A549 (cell line): ENCODE measurements at regions not wholly inside any gene's neighbourhood (a gene's known extent, or its start where the extent isn't known, plus 50 kb on each side); places are given as distances from the start of the nearest gene placed in this dataset.
A peak's percentile ranks its signal among the peaks of the same experiment; 100 is the strongest.

ENCODE experiments used
- ATAC-seq, 2 experiments: fragments of 200-7000 bp in 1 of 2; fragments of >200 bp in 1 of 2; cut with Nextera tagmentation in 1 of 2; cut with Tn5 transposase in 1 of 2; 3 replicates each; pipeline versions ENCODE4 v1.8.0 to v1.9.1; 2018 to 2020; ENCODE audit warnings: mild to moderate bottlenecking in 1 of 2, moderate library complexity in 1 of 2
- CTCF ChIA-PET: fragments of 300-600 bp; sonication (Branson Sonifier 250); formaldehyde crosslinking; extraction: SDS; loops from one replicate; lab custom pipeline; 2021; ENCODE audit warnings: antibody characterized with exemption, inconsistent platforms; lab: Yijun Ruan, JAX
- POLR2A ChIA-PET: fragments of 350-600 bp; formaldehyde crosslinking; extraction: SDS; loops from one replicate; lab custom pipeline; 2021; ENCODE audit warnings: antibody characterized with exemption, inconsistent platforms; lab: Yijun Ruan, JAX
- DNase-seq, 2 experiments: peaks; one replicate each; pipeline versions ENCODE4 v3.0.0 to v3.0.0-alpha.2; 2011 to 2016; ENCODE audit warnings: low read depth in 1 of 2, low spot score in 1 of 2
- FAIRE-seq: peaks from 2 replicates; lab custom pipeline; 2011; peaks lifted over from hg19 to GRCh38; lab: Jason Lieb, UNC
- H3K27ac ChIP-seq, 2 experiments: fragments of >200 bp; sonication (Bioruptor Twin); formaldehyde crosslinking; 3 replicates each; pipeline ENCODE4 v1.5.1; 2016 to 2017
- H3K4me1 ChIP-seq: fragments of >200 bp; sonication (Bioruptor Twin); formaldehyde crosslinking; 3 replicates; pipeline ENCODE4 v1.6.1; 2016
- H3K4me2 ChIP-seq: fragments of >200 bp; sonication (Bioruptor Twin); formaldehyde crosslinking; 3 replicates; pipeline ENCODE4 v1.6.1; 2016
- H3K4me3 ChIP-seq: fragments of >200 bp; sonication (Bioruptor Twin); formaldehyde crosslinking; 3 replicates; pipeline ENCODE4 v1.5.1; 2016
- H3K9me3 ChIP-seq: fragments of >200 bp; sonication (Bioruptor Twin); formaldehyde crosslinking; 3 replicates; pipeline ENCODE4 v1.6.1; 2016
- BHLHE40 ChIP-seq: IDR thresholded peaks from 2 replicates; pipeline ENCODE4 v1.6.1; 2012; ENCODE audit warnings: low read depth, low read length, inconsistent platforms
- CHD4 ChIP-seq: fragments of 200-600 bp; sonication (generic); IDR thresholded peaks from 2 replicates; pipeline ENCODE4 v1.6.1; 2016; ENCODE audit warnings: antibody characterized with exemption, mild to moderate bottlenecking, borderline replicate concordance
- EHF ChIP-seq: fragments of 250-450 bp; sonication (Bioruptor Pico); IDR thresholded peaks from 2 replicates; pipeline ENCODE4 v1.5.0; 2020; ENCODE audit warnings: mild to moderate bottlenecking
- EHMT2 ChIP-seq: fragments of 200-600 bp; sonication (generic); IDR thresholded peaks from 2 replicates; pipeline ENCODE4 v1.6.1; 2016; ENCODE audit warnings: antibody characterized with exemption, low read depth, mild to moderate bottlenecking, moderate library complexity
- FOXS1 ChIP-seq: fragments of 250-450 bp; sonication (Bioruptor Pico); IDR thresholded peaks from 2 replicates; pipeline ENCODE4 v1.5.0; 2020; ENCODE audit warnings: mild to moderate bottlenecking, moderate library complexity
- HOXA7 ChIP-seq: fragments of 250-450 bp; sonication (Bioruptor Pico); IDR thresholded peaks from 2 replicates; pipeline ENCODE4 v1.5.0; 2020; ENCODE audit warnings: mild to moderate bottlenecking, moderate library complexity
- JUNB ChIP-seq: fragments of >200 bp; sonication (Bioruptor Twin); formaldehyde crosslinking; IDR thresholded peaks from 2 replicates; pipeline ENCODE4 v1.6.1; 2016
- MAFK ChIP-seq: fragments of 450-650 bp; IDR thresholded peaks from 2 replicates; pipeline ENCODE4 v1.6.1; 2014; ENCODE audit not compliant: partially characterized antibody
- MYC ChIP-seq: IDR thresholded peaks from 2 replicates; pipeline ENCODE4 v1.6.1; 2012; ENCODE audit warnings: mild to moderate bottlenecking, inconsistent platforms, low read length, improper control_type of control experiment, borderline replicate concordance
- NFE2L2 ChIP-seq: fragments of 150-350 bp; conservative IDR thresholded peaks from 2 replicates; pipeline ENCODE4 v1.6.1; 2014; ENCODE audit warnings: low read length
- NR3C1 ChIP-seq: fragments of >200 bp; sonication (Bioruptor Twin); formaldehyde crosslinking; IDR thresholded peaks from 3 replicates; pipeline ENCODE4 v1.6.1; 2017
- PHF8 ChIP-seq: fragments of 200-600 bp; sonication (generic); IDR thresholded peaks from 2 replicates; pipeline ENCODE4 v1.6.1; 2016; ENCODE audit warnings: low read depth, mild to moderate bottlenecking, antibody characterized with exemption, moderate library complexity, borderline replicate concordance
- RARB ChIP-seq: fragments of 250-450 bp; sonication (Bioruptor Pico); IDR thresholded peaks from 2 replicates; pipeline ENCODE4 v1.8.0; 2021; ENCODE audit warnings: mild to moderate bottlenecking, moderate library complexity
- SMC3 ChIP-seq: fragments of >200 bp; sonication (Bioruptor Twin); formaldehyde crosslinking; IDR thresholded peaks from 3 replicates; pipeline ENCODE4 v1.6.1; 2018; ENCODE audit warnings: inconsistent platforms
- TFCP2L1 ChIP-seq: fragments of 250-450 bp; sonication (Bioruptor Pico); IDR thresholded peaks from 2 replicates; pipeline ENCODE4 v1.5.0; 2021; ENCODE audit warnings: mild to moderate bottlenecking
- WGBS: methylation state at CpG from one replicate; pipeline ENCODE4 v1.1.6; 2017; ENCODE audit errors: missing lambda C conversion rate; 5-methylcytosine and 5-hydroxymethylcytosine counted together
- TF ChIP-seq, protein P1 (sequence below): fragments of 150-350 bp; IDR thresholded peaks from 2 replicates; pipeline ENCODE4 v1.6.1; 2014; ENCODE audit warnings: low read depth, mild to moderate bottlenecking, low read length
- TF ChIP-seq, protein P2 (sequence below): fragments of >200 bp; sonication (Bioruptor Twin); formaldehyde crosslinking; IDR thresholded peaks from 3 replicates; pipeline ENCODE4 v1.5.1; 2016

DNA sequence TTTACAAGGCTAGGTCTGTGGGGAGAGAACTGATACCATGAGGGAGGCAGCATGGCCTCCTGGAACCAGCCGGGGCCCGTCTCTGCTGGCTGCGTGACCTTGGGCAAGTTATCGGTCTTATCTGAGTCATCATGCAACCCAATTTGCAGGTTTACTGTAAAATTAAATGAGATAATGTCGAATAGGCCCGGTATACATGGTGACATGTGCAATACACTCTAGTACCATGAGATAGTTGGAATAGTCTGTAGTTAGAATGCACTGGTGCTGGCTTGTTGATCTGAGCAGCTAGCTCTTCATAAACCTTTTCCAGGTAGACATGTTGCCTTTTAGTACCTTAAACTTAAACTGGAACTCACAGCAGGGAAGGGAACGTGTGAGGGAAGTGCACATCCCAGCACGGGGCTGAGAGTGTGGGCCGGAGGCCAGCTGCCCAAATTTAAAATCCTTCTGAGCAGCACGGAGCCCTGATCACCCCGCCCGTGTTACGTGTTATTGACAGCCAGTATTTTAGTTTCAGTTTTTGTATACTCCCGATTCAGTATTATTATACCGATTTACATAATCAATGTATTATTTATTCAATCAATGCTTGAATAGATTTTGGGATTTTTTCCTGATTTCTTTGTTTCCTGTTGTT, 72.4 kb upstream of the HS6ST1 start (continued):
- TF ChIP-seq, protein P1, sequence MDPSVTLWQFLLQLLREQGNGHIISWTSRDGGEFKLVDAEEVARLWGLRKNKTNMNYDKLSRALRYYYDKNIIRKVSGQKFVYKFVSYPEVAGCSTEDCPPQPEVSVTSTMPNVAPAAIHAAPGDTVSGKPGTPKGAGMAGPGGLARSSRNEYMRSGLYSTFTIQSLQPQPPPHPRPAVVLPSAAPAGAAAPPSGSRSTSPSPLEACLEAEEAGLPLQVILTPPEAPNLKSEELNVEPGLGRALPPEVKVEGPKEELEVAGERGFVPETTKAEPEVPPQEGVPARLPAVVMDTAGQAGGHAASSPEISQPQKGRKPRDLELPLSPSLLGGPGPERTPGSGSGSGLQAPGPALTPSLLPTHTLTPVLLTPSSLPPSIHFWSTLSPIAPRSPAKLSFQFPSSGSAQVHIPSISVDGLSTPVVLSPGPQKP: no peak
- no peak for TF ChIP-seq MYC
- TF ChIP-seq, protein P2, sequence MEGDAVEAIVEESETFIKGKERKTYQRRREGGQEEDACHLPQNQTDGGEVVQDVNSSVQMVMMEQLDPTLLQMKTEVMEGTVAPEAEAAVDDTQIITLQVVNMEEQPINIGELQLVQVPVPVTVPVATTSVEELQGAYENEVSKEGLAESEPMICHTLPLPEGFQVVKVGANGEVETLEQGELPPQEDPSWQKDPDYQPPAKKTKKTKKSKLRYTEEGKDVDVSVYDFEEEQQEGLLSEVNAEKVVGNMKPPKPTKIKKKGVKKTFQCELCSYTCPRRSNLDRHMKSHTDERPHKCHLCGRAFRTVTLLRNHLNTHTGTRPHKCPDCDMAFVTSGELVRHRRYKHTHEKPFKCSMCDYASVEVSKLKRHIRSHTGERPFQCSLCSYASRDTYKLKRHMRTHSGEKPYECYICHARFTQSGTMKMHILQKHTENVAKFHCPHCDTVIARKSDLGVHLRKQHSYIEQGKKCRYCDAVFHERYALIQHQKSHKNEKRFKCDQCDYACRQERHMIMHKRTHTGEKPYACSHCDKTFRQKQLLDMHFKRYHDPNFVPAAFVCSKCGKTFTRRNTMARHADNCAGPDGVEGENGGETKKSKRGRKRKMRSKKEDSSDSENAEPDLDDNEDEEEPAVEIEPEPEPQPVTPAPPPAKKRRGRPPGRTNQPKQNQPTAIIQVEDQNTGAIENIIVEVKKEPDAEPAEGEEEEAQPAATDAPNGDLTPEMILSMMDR: no peak

DNA sequence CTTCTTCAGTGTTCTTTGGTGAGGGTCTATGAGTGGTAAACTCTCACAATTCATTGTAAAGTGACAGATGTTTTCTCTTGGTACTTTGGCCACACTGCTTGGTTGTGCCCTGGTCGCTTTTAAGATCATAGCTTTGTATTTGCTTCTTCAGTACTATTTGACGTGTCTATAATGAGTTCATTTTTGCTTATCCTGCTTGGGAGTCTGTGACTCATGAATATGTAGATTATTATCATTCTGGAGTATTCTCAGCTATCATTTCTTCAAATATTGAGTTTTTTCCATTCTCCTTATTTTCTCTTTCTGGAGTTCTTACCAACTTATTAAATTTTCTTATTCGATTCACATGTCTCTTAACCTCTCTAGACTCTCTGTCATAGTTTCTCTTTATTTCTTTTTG, 73.0 kb upstream of the HS6ST1 start:
- WGBS: 48% methylated on average over 3 of the region's 3 CpGs
- FAIRE-seq (no peak), ATAC-seq (no peak), DNase-seq (no peak)
- Histone ChIP-seq H3K27ac (no peak overlapping the region), H3K4me2 (no peak overlapping the region), H3K4me3 (no peak overlapping the region), H3K9me3 (no peaks in the 10 kb centered on the region), H3K4me1 (no peaks in the 10 kb centered on the region)
- TF ChIP-seq TFCP2L1 (CRISPR knock-in tag) (no peak), FOXS1 (CRISPR knock-in tag) (no peak), EHF (CRISPR knock-in tag) (no peak), BHLHE40 (no peak), JUNB (no peak), SMC3 (no peak), CHD4 (no peak), NFE2L2 (no peak)
- ChIA-PET CTCF (no interaction called here), POLR2A (no interaction called here)

DNA sequence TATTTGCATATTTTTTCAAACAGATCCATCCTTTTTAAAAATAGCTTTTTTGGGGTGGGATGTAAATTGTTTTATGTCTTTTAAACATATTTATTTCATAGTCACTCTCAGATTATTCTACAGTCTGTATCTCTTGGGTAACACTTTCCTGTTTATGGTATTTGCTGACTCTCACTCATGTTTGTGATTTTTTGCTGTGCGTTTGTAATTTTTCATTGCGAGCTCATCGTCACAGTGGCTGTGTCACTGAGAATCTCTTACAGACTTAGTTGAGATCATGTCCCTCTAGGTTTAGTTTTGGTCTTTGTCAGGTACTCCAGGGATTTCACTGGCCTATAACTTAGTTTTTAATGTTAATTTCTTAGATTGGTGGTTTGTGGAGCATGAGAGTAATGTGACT, 73.5 kb upstream of the HS6ST1 start:
- POLR2A ChIA-PET: no interaction called here
- Histone ChIP-seq H3K9me3 (no peaks in the 10 kb centered on the region), H3K4me3 (no peak overlapping the region), H3K4me1 (no peaks in the 10 kb centered on the region), H3K27ac (no peak overlapping the region), H3K4me2 (no peak overlapping the region)
- no peak for FAIRE-seq
- CTCF ChIA-PET: no interaction called here
- 78% methylated on average over 3 of the region's 3 CpGs for WGBS
- no peak for ATAC-seq
- TF ChIP-seq RARB (CRISPR knock-in tag) (no peak), HOXA7 (CRISPR knock-in tag) (no peak)
- no peak for DNase-seq

DNA sequence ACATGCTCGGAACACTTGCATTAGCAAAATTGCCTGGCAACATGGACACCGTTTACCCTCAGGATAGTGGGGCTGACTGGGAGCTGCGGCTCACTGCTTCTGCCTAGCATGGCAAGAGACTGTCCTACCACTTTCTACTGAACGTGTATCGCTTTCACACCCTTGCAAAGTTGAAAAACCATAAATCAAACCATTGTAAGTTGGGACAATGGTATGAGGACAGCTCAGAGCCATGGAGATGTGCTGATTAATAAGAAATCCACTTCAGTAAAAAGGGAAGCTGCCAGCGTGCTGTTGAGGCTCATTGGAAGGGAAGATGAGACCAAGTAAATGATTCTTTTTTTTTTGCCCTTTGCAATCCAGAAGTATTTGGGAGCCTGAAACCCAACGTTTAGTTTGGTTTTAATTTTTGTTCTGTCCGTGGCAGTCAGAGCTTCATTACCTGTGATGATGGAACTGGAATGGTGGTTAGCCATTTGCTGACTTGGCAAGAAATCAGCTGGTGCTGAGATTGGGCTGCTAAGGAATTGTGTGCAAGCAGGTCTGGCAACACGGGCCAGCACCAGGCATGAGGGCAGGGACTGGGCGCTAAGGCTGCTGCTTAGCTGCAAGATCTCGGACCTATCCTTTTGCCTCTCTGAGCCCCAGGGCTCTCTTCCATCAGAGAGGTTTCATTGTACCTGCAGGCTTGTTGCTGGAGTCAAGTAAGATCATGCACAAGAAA, 75.5 kb upstream of the HS6ST1 start:
- TF ChIP-seq NR3C1: no peak
- peak; percentile 89 for TF ChIP-seq MAFK
- no peak for TF ChIP-seq PHF8
- no peak for TF ChIP-seq EHMT2
- TF ChIP-seq MYC: no peak
- TF ChIP-seq, all 56 proteins: peak for 1
- Histone ChIP-seq H3K9me3 (no peaks in the 10 kb centered on the region), H3K4me1 (no peaks in the 10 kb centered on the region), H3K27ac (no peak overlapping the region), H3K4me2 (no peak overlapping the region), H3K4me3 (no peak overlapping the region)
- ChIA-PET POLR2A (no interaction called here), CTCF (interaction anchor here (1.4 kb wide), 1 partner anchor 9 kb away, joined by 3 read pairs; no protein-coding TSS in a partner anchor)
- ATAC-seq (no peak), FAIRE-seq (no peak), DNase-seq (no peak)
- WGBS: 61% methylated on average over 11 of the region's 11 CpGs
